ENCODE measurements at regions not wholly inside any gene's neighbourhood (a gene's known extent, or its start where the extent isn't known, plus 50 kb on each side); places are given as distances from the start of the nearest gene placed in this dataset.

GRCh38 chr13:78816592-78816991, 157.6 kb upstream of the OBI1 start:
- Histone ChIP-seq H2BK120ac (ENCODE audit: low read depth, low read length) (no peak overlapping the region), H3K36me3 (ENCODE audit: control insufficient read depth, insufficient read depth, low read length) (no peaks in the 10 kb centered on the region), H3K27me3 (ENCODE audit: insufficient read depth, low read length, poor library complexity) (no peaks in the 10 kb centered on the region), H3K4me1 (ENCODE audit: control insufficient read depth, low read depth, low read length) (no peaks in the 10 kb centered on the region), H3K4me3 (ENCODE audit: low read length) (no peak overlapping the region), H3K4ac (ENCODE audit: low read depth, low read length) (no peak overlapping the region), H3K18ac (ENCODE audit: low read length) (no peak overlapping the region), H2BK15ac (replicated peaks; ENCODE audit: low read depth) (no peak overlapping the region), H3K4me2 (ENCODE audit: low read length) (no peak overlapping the region), H3K27ac (ENCODE audit: low read depth, low read length) (no peak overlapping the region), H2AK5ac (ENCODE audit: low read length) (no peak overlapping the region), H2BK5ac (ENCODE audit: low read length) (no peak overlapping the region), H3K79me1 (ENCODE audit: low read length) (no peaks in the 10 kb centered on the region), H4K8ac (ENCODE audit: low read depth, low read length) (no peak overlapping the region), H3K23ac (ENCODE audit: low read length) (no peak overlapping the region), H3K9ac (ENCODE audit: low read length) (no peak overlapping the region), H3K56ac (ENCODE audit: low read length) (no peak overlapping the region), H4K5ac (ENCODE audit: low read length) (no peak overlapping the region), H3K79me2 (ENCODE audit: control insufficient read depth, insufficient read depth, low read length) (no peaks in the 10 kb centered on the region)
- WGBS (ENCODE audit: extremely low coverage, insufficient coverage, low lambda C conversion rate), result no CpG with 5 or more reads among the region's 15 CpGs
- no peak for DNase-seq

- H3K4me3 ChIP-seq (ENCODE audit: low read length), result no peak overlapping the region
- H3K56ac ChIP-seq (ENCODE audit: low read length), result no peak overlapping the region
- H4K5ac ChIP-seq (ENCODE audit: low read length), result no peak overlapping the region
- H2BK5ac ChIP-seq (ENCODE audit: low read length), result no peak overlapping the region
- H3K36me3 ChIP-seq (ENCODE audit: control insufficient read depth, insufficient read depth, low read length), result no peaks in the 10 kb centered on the region
- H3K9ac ChIP-seq (ENCODE audit: low read length), result no peak overlapping the region
- H2BK15ac ChIP-seq (replicated peaks; ENCODE audit: low read depth), result no peak overlapping the region
- H3K4me2 ChIP-seq (ENCODE audit: low read length), result no peak overlapping the region
- H4K8ac ChIP-seq (ENCODE audit: low read depth, low read length), result no peak overlapping the region
- H3K23ac ChIP-seq (ENCODE audit: low read length), result no peak overlapping the region
- no peaks in the 10 kb centered on the region for H3K27me3 ChIP-seq (ENCODE audit: insufficient read depth, low read length, poor library complexity)
- DNase-seq, result peak; percentile 21
- H3K27ac ChIP-seq (ENCODE audit: low read depth, low read length), result no peak overlapping the region
- no peak overlapping the region for H3K4ac ChIP-seq (ENCODE audit: low read depth, low read length)
- no peak overlapping the region for H3K18ac ChIP-seq (ENCODE audit: low read length)
- H2AK5ac ChIP-seq (ENCODE audit: low read length), result no peak overlapping the region
- no peaks in the 10 kb centered on the region for H3K79me2 ChIP-seq (ENCODE audit: control insufficient read depth, insufficient read depth, low read length)
- WGBS (ENCODE audit: extremely low coverage, insufficient coverage, low lambda C conversion rate), result no CpG with 5 or more reads among the region's 1 CpG
- no peaks in the 10 kb centered on the region for H3K4me1 ChIP-seq (ENCODE audit: control insufficient read depth, low read depth, low read length)
- H3K79me1 ChIP-seq (ENCODE audit: low read length), result no peaks in the 10 kb centered on the region
- no peak overlapping the region for H2BK120ac ChIP-seq (ENCODE audit: low read depth, low read length)
These were observed 157.2 kb upstream of the OBI1 start for GRCh38 chr13:78816154-78816553.

- Histone ChIP-seq H3K23ac (ENCODE audit: low read length) (no peak overlapping the region), H3K4me3 (ENCODE audit: low read length) (no peak overlapping the region), H3K4me2 (ENCODE audit: low read length) (no peak overlapping the region), H3K27me3 (ENCODE audit: insufficient read depth, low read length, poor library complexity) (no peaks in the 10 kb centered on the region), H3K56ac (ENCODE audit: low read length) (no peak overlapping the region), H4K5ac (ENCODE audit: low read length) (no peak overlapping the region), H3K27ac (ENCODE audit: low read depth, low read length) (no peak overlapping the region), H3K36me3 (ENCODE audit: control insufficient read depth, insufficient read depth, low read length) (no peaks in the 10 kb centered on the region), H3K4ac (ENCODE audit: low read depth, low read length) (no peak overlapping the region), H3K4me1 (ENCODE audit: control insufficient read depth, low read depth, low read length) (no peaks in the 10 kb centered on the region), H2AK5ac (ENCODE audit: low read length) (no peak overlapping the region), H3K18ac (ENCODE audit: low read length) (no peak overlapping the region), H3K9ac (ENCODE audit: low read length) (no peak overlapping the region), H2BK15ac (replicated peaks; ENCODE audit: low read depth) (no peak overlapping the region), H2BK120ac (ENCODE audit: low read depth, low read length) (no peak overlapping the region), H3K79me1 (ENCODE audit: low read length) (no peaks in the 10 kb centered on the region), H2BK5ac (ENCODE audit: low read length) (no peak overlapping the region), H3K79me2 (ENCODE audit: control insufficient read depth, insufficient read depth, low read length) (no peaks in the 10 kb centered on the region), H4K8ac (ENCODE audit: low read depth, low read length) (no peak overlapping the region)
- whole genome bisulfite sequencing (ENCODE audit: extremely low coverage, insufficient coverage, low lambda C conversion rate), result no CpG with 5 or more reads among the region's 4 CpGs
- peak; percentile 48 for DNase-seq
These were observed 147.5 kb upstream of the OBI1 start for GRCh38 chr13:78806457-78806856.

GRCh38 chr13:78802912-78803311, 144.0 kb upstream of the OBI1 start:
- Histone ChIP-seq H3K4me3 (ENCODE audit: low read length) (no peak overlapping the region), H3K79me1 (ENCODE audit: low read length) (no peaks in the 10 kb centered on the region), H3K18ac (ENCODE audit: low read length) (no peak overlapping the region), H2AK5ac (ENCODE audit: low read length) (no peak overlapping the region), H3K79me2 (ENCODE audit: control insufficient read depth, insufficient read depth, low read length) (no peaks in the 10 kb centered on the region), H3K4ac (ENCODE audit: low read depth, low read length) (no peak overlapping the region), H3K9ac (ENCODE audit: low read length) (no peak overlapping the region), H2BK15ac (replicated peaks; ENCODE audit: low read depth) (no peak overlapping the region), H3K27me3 (ENCODE audit: insufficient read depth, low read length, poor library complexity) (no peaks in the 10 kb centered on the region), H3K4me2 (ENCODE audit: low read length) (no peak overlapping the region), H2BK120ac (ENCODE audit: low read depth, low read length) (no peak overlapping the region), H2BK5ac (ENCODE audit: low read length) (no peak overlapping the region), H3K4me1 (ENCODE audit: control insufficient read depth, low read depth, low read length) (no peaks in the 10 kb centered on the region), H3K36me3 (ENCODE audit: control insufficient read depth, insufficient read depth, low read length) (no peaks in the 10 kb centered on the region), H3K56ac (ENCODE audit: low read length) (no peak overlapping the region), H4K8ac (ENCODE audit: low read depth, low read length) (no peak overlapping the region), H4K5ac (ENCODE audit: low read length) (no peak overlapping the region), H3K23ac (ENCODE audit: low read length) (no peak overlapping the region), H3K27ac (ENCODE audit: low read depth, low read length) (no peak overlapping the region)
- no peak for DNase-seq

- no CpG with 5 or more reads among the region's 8 CpGs for WGBS (ENCODE audit: extremely low coverage, insufficient coverage, low lambda C conversion rate)
- H3K9ac ChIP-seq (ENCODE audit: low read length), result no peak overlapping the region
- no peaks in the 10 kb centered on the region for H3K36me3 ChIP-seq (ENCODE audit: control insufficient read depth, insufficient read depth, low read length)
- no peak overlapping the region for H2AK5ac ChIP-seq (ENCODE audit: low read length)
- no peak overlapping the region for H3K56ac ChIP-seq (ENCODE audit: low read length)
- H3K4ac ChIP-seq (ENCODE audit: low read depth, low read length), result no peak overlapping the region
- H3K27me3 ChIP-seq (ENCODE audit: insufficient read depth, low read length, poor library complexity), result no peaks in the 10 kb centered on the region
- H3K4me3 ChIP-seq (ENCODE audit: low read length), result no peak overlapping the region
- no peak overlapping the region for H3K4me2 ChIP-seq (ENCODE audit: low read length)
- no peak overlapping the region for H2BK15ac ChIP-seq (replicated peaks; ENCODE audit: low read depth)
- no peaks in the 10 kb centered on the region for H3K4me1 ChIP-seq (ENCODE audit: control insufficient read depth, low read depth, low read length)
- no peak overlapping the region for H2BK5ac ChIP-seq (ENCODE audit: low read length)
- H3K27ac ChIP-seq (ENCODE audit: low read depth, low read length), result no peak overlapping the region
- H4K8ac ChIP-seq (ENCODE audit: low read depth, low read length), result no peak overlapping the region
- no peak for DNase-seq
- H4K5ac ChIP-seq (ENCODE audit: low read length), result no peak overlapping the region
- H3K23ac ChIP-seq (ENCODE audit: low read length), result no peak overlapping the region
- H3K18ac ChIP-seq (ENCODE audit: low read length), result no peak overlapping the region
- no peaks in the 10 kb centered on the region for H3K79me2 ChIP-seq (ENCODE audit: control insufficient read depth, insufficient read depth, low read length)
- H3K79me1 ChIP-seq (ENCODE audit: low read length), result no peaks in the 10 kb centered on the region
- H2BK120ac ChIP-seq (ENCODE audit: low read depth, low read length), result no peak overlapping the region
These were observed 128.2 kb upstream of the OBI1 start for GRCh38 chr13:78787190-78787589.

- no CpG with 5 or more reads among the region's 1 CpG for WGBS (ENCODE audit: extremely low coverage, insufficient coverage, low lambda C conversion rate)
- H2AK5ac ChIP-seq (ENCODE audit: low read length), result no peak overlapping the region
- H3K79me1 ChIP-seq (ENCODE audit: low read length), result no peaks in the 10 kb centered on the region
These were observed 127.5 kb upstream of the OBI1 start for GRCh38 chr13:78786459-78786858.

More at GRCh38 chr13:78786459-78786858, 127.5 kb upstream of the OBI1 start:
- Histone ChIP-seq H2BK120ac (ENCODE audit: low read depth, low read length) (no peak overlapping the region), H4K5ac (ENCODE audit: low read length) (no peak overlapping the region), H3K27ac (ENCODE audit: low read depth, low read length) (no peak overlapping the region), H4K8ac (ENCODE audit: low read depth, low read length) (no peak overlapping the region), H3K4ac (ENCODE audit: low read depth, low read length) (no peak overlapping the region), H3K27me3 (ENCODE audit: insufficient read depth, low read length, poor library complexity) (no peaks in the 10 kb centered on the region), H3K9ac (ENCODE audit: low read length) (no peak overlapping the region), H3K4me3 (ENCODE audit: low read length) (no peak overlapping the region), H3K56ac (ENCODE audit: low read length) (no peak overlapping the region), H3K79me2 (ENCODE audit: control insufficient read depth, insufficient read depth, low read length) (no peaks in the 10 kb centered on the region), H3K4me1 (ENCODE audit: control insufficient read depth, low read depth, low read length) (no peaks in the 10 kb centered on the region), H3K36me3 (ENCODE audit: control insufficient read depth, insufficient read depth, low read length) (no peaks in the 10 kb centered on the region), H2BK15ac (replicated peaks; ENCODE audit: low read depth) (no peak overlapping the region), H3K18ac (ENCODE audit: low read length) (no peak overlapping the region), H2BK5ac (ENCODE audit: low read length) (no peak overlapping the region), H3K23ac (ENCODE audit: low read length) (no peak overlapping the region), H3K4me2 (ENCODE audit: low read length) (no peak overlapping the region)
- DNase-seq, result no peak
